ENCODE measurements at regions not wholly inside any gene's neighbourhood (a gene's known extent, or its start where the extent isn't known, plus 50 kb on each side); places are given as distances from the start of the nearest gene placed in this dataset.

DNA sequence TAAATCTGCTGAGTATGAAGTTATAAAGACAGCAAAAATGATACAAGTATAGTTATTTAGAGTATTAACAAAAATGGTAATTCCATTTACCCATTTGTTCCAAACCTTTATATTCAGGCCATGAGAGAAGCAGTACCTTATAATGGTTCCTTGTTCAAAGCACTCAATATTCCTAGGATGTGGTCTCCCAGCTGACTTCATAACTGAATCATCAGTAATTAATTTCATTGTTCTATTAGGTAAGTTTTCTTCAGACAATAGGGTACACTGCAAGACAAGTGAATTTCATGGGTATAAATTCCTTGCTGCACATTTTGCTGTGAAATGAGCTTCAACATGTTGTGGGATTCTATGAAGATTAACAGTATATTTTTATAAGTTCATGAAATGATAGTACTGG is 550.8 kb upstream of the ZEB2 start:
- no peak for TF ChIP-seq EZH2 (IDR thresholded peaks at IDR 0.05; ENCODE audit: borderline replicate concordance, insufficient read depth, low read depth, low read length, poor library complexity, severe bottlenecking)
- TF ChIP-seq, protein P1, sequence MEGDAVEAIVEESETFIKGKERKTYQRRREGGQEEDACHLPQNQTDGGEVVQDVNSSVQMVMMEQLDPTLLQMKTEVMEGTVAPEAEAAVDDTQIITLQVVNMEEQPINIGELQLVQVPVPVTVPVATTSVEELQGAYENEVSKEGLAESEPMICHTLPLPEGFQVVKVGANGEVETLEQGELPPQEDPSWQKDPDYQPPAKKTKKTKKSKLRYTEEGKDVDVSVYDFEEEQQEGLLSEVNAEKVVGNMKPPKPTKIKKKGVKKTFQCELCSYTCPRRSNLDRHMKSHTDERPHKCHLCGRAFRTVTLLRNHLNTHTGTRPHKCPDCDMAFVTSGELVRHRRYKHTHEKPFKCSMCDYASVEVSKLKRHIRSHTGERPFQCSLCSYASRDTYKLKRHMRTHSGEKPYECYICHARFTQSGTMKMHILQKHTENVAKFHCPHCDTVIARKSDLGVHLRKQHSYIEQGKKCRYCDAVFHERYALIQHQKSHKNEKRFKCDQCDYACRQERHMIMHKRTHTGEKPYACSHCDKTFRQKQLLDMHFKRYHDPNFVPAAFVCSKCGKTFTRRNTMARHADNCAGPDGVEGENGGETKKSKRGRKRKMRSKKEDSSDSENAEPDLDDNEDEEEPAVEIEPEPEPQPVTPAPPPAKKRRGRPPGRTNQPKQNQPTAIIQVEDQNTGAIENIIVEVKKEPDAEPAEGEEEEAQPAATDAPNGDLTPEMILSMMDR (IDR thresholded peaks at IDR 0.05): no peak
